DMS153 treated with DMSO at 0.1 percent for 48 hours (cell line): ENCODE measurements at regions not wholly inside any gene's neighbourhood (a gene's known extent, or its start where the extent isn't known, plus 50 kb on each side); places are given as distances from the start of the nearest gene placed in this dataset.
"Not testable (repeated sequence)": the region's sequence is repeated elsewhere in the genome, so short reads cannot be mapped to it uniquely, and the experiment has no call there.

ENCODE experiments used
- DNase-seq: peaks from one replicate; lab custom pipeline; 2025; ENCODE audit not compliant: unreplicated experiment; lab: John Stamatoyannopoulos, UW

GRCh38 chr4:20062054-20062453 is 189.7 kb upstream of the SLIT2 start:
- DNase-seq = no peak

GRCh38 chr4:20050768-20051167 is 200.9 kb upstream of the SLIT2 start:
- DNase-seq = no peak

- no peak for DNase-seq
These were observed 201.8 kb upstream of the SLIT2 start for GRCh38 chr4:20049889-20050288.

- no peak for DNase-seq
These were observed 204.6 kb upstream of the SLIT2 start for GRCh38 chr4:20046931-20047677.

GRCh38 chr4:20046179-20046578 is 205.5 kb upstream of the SLIT2 start:
- DNase-seq = no peak

- no peak for DNase-seq
These were observed 206.7 kb upstream of the SLIT2 start for GRCh38 chr4:20044966-20045365.

- no peak for DNase-seq
These were observed 207.2 kb upstream of the SLIT2 start for GRCh38 chr4:20044502-20044911.

GRCh38 chr4:20043991-20044390 is 207.7 kb upstream of the SLIT2 start:
- DNase-seq = no peak

- no peak for DNase-seq
These were observed 208.9 kb upstream of the SLIT2 start for GRCh38 chr4:20042769-20043168.

- no peak for DNase-seq
These were observed 209.8 kb upstream of the SLIT2 start for GRCh38 chr4:20041839-20042407.

- no peak for DNase-seq
These were observed 214.0 kb upstream of the SLIT2 start for GRCh38 chr4:20037745-20038144.

- no peak for DNase-seq
These were observed 221.6 kb upstream of the SLIT2 start for GRCh38 chr4:20030108-20030507.

- no peak for DNase-seq
These were observed 223.1 kb upstream of the SLIT2 start for GRCh38 chr4:20028645-20029044.

- no peak for DNase-seq
These were observed 225.2 kb upstream of the SLIT2 start for GRCh38 chr4:20026456-20026855.

- DNase-seq = no peak
These were observed 229.2 kb upstream of the SLIT2 start for GRCh38 chr4:20022471-20022870.

GRCh38 chr4:20020056-20020455 is 231.6 kb upstream of the SLIT2 start:
- DNase-seq = no peak

- no peak for DNase-seq
These were observed 232.2 kb upstream of the SLIT2 start for GRCh38 chr4:20019310-20020015.

- DNase-seq = no peak
These were observed 234.0 kb upstream of the SLIT2 start for GRCh38 chr4:20017777-20018115.

GRCh38 chr4:20017070-20017776 is 234.5 kb upstream of the SLIT2 start:
- no peak for DNase-seq

GRCh38 chr4:20015636-20016224 is 236.0 kb upstream of the SLIT2 start:
- DNase-seq = no peak

GRCh38 chr4:20003836-20004558 is 247.7 kb upstream of the SLIT2 start:
- DNase-seq = not testable (repeated sequence)
